ENCODE measurements at regions not wholly inside any gene's neighbourhood (a gene's known extent, or its start where the extent isn't known, plus 50 kb on each side); places are given as distances from the start of the nearest gene placed in this dataset.
A peak's percentile ranks its signal among the peaks of the same experiment; 100 is the strongest.

GRCh38 chr9:79152306-79152705 is 419.5 kb upstream of the TLE4 start:
- no peak for DNase-seq (ENCODE audit: low read depth)

DNA sequence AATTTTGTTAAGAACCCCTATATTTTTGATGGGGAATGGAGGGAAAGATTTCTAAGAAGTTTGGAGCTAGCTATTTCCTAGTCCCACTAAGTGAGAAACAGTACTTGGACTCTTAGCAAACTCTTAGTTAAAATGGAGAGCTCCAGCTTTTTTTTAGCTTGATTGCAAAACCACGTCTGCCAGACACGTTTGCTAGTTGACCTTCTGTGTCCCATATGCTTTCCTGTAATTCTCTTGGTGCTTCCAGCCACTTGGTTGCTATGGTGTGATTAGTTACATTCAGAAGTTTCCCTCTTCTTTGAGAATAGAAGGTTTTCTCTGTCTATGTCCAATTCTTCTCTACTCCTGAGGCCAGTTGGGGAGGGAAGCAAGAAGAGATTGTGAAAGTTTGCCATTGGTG is 417.0 kb upstream of the TLE4 start:
- no peak for DNase-seq (ENCODE audit: low read depth)

- no peak for DNase-seq (ENCODE audit: low read depth)
Observed at GRCh38 chr9:79155308-79155707, 416.5 kb upstream of the TLE4 start.

GRCh38 chr9:79163544-79163943 is 408.2 kb upstream of the TLE4 start:
- no peak for DNase-seq (ENCODE audit: low read depth)

DNA sequence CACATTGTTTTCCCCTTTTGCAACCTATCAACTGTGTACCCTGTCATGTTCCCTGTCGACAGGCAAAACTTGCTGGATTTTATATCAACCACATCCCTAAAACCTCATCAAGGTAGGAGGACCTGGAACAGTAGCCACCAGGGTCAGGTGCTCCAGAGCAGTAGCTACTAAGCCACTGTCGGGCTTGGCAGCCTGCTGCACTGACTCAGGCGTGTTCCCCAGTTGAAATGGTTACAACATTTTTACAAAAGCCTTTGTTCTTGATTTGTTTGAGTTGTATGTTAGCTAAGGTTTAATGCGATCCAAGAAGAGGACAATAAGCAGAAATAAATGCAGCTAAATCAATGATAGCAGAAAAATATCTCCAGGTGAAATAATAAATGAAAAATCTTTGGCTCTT is 407.4 kb upstream of the TLE4 start:
- DNase-seq (ENCODE audit: low read depth) = no peak

- DNase-seq (ENCODE audit: low read depth) = peak; percentile 66
Observed at GRCh38 chr9:79165020-79165780, 406.6 kb upstream of the TLE4 start.

- peak; percentile 6 for DNase-seq (ENCODE audit: low read depth)
Observed at GRCh38 chr9:79166005-79166404, 405.8 kb upstream of the TLE4 start.

DNA sequence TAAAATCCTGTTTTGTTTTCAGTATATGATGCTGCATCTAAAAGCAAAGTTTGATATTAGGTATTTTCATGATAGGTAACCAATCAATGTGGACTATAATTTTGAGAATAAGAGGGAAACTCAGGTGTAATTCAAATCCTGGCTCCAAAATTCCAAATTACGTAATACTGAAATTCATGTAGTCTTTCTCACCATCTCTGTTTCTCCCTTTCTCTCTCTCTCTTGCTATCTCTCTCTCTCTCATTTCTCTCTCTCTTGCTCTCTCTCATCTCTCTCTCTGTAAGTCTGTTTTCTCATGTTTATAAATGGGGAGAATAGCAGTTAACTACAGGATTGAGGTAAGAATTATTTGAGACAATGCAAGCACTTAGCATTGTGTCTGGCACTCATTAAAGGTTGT is 401.1 kb upstream of the TLE4 start:
- no peak for DNase-seq (ENCODE audit: low read depth)

- no peak for DNase-seq (ENCODE audit: low read depth)
Observed at GRCh38 chr9:79173932-79174331, 397.8 kb upstream of the TLE4 start.

- DNase-seq (ENCODE audit: low read depth) = peak; percentile 20
Observed at GRCh38 chr9:79176014-79176697, 395.6 kb upstream of the TLE4 start.

- no peak for DNase-seq (ENCODE audit: low read depth)
Observed at GRCh38 chr9:79184831-79185230, 386.9 kb upstream of the TLE4 start.

- no peak for DNase-seq (ENCODE audit: low read depth)
Observed at GRCh38 chr9:79185866-79186265, 385.9 kb upstream of the TLE4 start.

DNA sequence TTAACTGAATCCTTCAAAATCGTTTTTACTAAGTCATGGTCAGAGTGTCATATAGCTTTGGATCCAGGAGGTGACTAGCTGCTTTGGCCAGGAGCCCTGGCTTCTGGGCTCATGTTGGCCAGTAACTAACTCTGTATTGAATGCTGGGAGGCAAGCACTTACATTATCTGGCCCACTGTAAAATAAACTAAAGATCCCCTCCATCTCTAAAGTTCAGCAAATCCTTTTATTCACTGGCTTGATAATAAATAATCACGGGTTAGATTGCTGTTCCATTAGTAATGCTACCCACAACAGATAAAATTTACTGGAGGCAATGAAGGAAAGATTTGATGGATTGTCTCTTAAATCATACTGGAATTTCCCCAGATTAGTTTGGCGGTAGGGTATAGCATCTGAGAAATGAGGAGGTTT is 382.2 kb upstream of the TLE4 start:
- DNase-seq (ENCODE audit: low read depth) = peak; percentile 72

DNA sequence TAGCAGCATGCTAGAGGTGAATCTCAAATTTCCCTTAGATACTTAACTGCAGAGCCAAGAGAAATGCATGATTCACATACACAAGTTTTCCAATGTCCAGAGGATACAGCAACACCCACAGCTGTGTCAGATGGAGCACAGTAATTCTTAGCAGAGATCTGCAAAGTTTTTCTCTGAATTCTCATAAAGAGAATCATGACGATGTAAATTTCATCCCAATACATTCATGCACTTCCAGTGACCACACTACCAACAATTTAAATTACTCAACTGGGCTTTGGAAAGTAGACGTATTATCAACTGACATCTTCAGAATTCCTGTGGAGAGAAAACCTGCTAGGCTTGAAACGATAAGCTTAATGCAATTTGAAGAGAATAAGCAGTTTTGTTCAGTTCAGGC is 378.8 kb upstream of the TLE4 start:
- DNase-seq (ENCODE audit: low read depth) = peak; percentile 21

DNA sequence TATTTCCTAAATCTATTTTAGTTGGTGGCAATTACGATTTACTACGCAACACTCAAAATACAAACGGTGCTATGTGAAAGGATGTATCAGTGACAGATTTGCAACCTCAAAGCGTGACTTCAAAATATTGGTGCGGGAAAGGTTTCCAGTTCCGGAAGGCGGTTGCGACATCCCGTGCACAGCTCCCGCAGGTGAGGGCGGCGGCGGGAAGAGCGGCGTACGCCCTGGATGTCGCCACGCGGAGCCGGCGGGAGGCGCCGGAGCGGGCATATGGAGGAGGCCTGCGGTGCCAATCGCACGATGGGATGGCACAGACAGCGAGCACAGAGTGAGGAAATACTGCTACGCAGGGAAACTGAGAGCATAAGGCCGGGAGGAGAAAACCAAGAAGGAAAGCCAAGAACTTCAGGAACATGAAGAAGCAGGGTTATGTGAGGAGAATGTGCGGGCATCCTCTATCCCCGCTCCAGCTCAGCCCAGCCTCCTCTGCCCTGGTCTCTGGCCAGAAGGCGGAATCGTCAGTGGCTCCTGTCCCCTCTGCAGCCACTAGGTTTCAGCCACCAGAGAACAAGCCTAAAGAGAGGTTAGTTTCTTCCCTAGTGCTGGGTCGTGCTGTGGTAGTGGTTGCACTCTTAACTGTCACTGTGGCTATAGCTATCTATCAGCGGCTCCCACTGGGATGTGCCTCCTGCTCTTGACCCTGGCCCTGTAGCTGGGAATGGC is 378.1 kb upstream of the TLE4 start:
- DNase-seq (ENCODE audit: low read depth) = no peak

DNA sequence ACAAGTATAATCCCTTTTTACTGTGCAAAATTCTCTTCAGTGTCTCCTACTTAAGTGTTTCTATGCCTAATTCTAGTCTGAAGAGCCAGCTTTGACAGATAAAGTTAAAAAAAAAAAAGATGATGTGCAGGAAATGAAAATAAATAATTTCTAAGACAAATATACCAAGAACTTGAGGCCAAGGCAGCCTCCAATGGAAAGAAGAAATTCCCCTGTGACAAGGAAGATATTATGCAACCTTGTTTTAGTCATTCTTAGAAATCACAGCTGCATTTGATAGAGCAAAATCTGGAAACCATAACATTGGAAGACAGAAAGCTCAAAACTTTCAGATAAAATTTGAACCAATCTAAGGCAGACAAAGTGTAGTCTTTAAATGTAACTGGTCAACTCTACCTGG is 375.9 kb upstream of the TLE4 start:
- DNase-seq (ENCODE audit: low read depth) = peak; percentile 33

DNA sequence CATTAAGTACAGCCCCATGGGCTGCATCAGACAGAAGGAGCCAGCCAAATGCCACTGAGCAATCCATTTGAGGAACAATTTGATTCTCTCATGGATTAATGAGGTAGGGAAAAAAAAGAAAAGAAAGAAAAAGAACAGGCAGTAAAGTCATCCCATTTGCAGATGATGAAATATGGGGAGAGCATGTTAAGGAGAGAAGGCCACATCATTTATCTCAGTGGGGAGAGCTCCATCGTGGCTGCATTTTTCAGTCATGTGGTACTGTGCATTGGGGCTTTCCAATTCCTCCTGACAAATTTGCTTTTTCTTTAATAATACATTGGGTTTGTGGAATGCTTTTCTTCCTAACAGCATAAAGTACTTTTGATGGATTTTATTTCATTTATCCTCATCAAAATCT is 375.2 kb upstream of the TLE4 start:
- DNase-seq (ENCODE audit: low read depth) = no peak

DNA sequence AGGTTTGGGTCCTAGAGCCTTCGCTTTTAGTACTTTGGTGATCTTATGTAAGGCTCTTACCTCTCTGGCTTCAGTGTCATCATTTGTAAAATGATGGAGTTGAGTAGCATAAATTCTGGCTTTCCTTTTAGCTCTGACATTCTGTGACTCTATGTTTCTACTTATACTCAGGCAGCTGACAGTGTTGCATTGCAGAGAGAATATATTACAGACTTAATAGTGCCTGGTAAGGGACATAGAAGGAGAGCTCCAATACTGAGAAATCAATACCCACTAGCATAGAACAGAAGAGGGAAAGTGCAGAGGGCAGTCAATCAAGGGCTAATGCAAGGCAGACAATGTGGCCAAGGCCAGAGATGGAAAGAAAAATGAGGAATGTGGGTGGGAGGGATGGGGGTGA is 371.4 kb upstream of the TLE4 start:
- DNase-seq (ENCODE audit: low read depth) = no peak

DNA sequence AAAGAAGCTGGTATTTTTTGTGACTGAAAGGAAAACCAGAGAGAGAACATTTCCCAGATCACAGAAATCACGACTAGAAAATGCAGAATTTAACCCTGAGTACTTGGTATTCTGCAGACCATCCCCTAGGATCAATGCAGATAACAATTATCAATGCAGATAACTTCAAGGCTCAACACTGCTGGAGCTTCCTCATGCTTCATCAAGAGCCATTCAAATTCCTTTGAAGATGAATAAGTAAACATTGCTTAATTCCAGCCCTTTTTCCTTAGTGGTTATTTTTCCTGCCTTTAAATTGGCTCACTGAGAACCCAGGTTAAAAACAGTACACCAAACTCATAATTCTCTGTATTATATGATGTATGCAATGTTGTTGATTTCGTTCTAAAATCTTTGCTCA is 370.1 kb upstream of the TLE4 start:
- peak; percentile 49 for DNase-seq (ENCODE audit: low read depth)

DNA sequence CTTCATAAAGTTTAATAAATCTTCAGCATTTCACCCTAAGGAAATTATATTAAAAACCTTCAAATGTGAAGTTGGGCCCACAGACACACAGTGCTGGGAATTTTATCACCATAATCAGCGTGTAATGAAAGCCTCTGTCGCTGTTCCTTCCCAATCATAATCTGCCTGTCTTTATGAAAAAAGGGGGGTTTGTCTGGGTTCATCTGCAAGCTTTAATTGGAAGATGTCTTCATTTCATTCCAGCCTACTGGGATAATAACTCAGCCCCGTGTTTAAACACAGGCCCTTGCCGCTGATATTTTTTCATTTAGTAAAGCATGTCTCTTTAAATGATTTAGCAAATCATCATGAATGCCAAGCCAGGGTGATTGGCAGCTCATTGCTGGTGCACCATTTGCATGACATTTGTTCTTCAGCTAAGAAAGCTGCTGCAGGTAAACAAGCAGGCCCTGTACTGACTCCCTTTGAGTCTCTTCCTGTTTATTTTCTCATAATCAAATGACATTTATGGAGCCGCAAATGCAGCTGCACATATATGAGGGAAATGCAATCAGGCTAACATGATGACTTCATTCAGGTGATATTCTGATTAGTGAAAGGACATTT is 362.9 kb upstream of the TLE4 start:
- no peak for DNase-seq (ENCODE audit: low read depth)

GRCh38 chr9:79210541-79211243 is 361.1 kb upstream of the TLE4 start:
- DNase-seq (ENCODE audit: low read depth) = no peak
